HG02938 (cell line): ENCODE measurements at regions not wholly inside any gene's neighbourhood (a gene's known extent, or its start where the extent isn't known, plus 50 kb on each side); places are given as distances from the start of the nearest gene placed in this dataset.

Experiments used
- ATAC-seq: cut with Tn5 transposase; IDR thresholded peaks from one replicate; pipeline ENCODE4 v1.9.1; 2021; ENCODE audit warnings: mild to moderate bottlenecking, moderate library complexity; ENCODE audit not compliant: unreplicated experiment

GRCh38 chr2:60603533-60604190 lies 50.2 kb upstream of the BCL11A start:
- no peak for ATAC-seq

- ATAC-seq = no peak
Observed at GRCh38 chr2:60604486-60605064, 51.1 kb upstream of the BCL11A start.

GRCh38 chr2:60605866-60606265 lies 52.4 kb upstream of the BCL11A start:
- ATAC-seq = no peak

GRCh38 chr2:60608679-60609078 lies 55.2 kb upstream of the BCL11A start:
- no peak for ATAC-seq

GRCh38 chr2:60612033-60612432 lies 58.6 kb upstream of the BCL11A start:
- ATAC-seq = no peak

GRCh38 chr2:60614319-60614718 lies 60.9 kb upstream of the BCL11A start:
- no peak for ATAC-seq

GRCh38 chr2:60621688-60622429 lies 68.4 kb upstream of the BCL11A start:
- no peak for ATAC-seq

GRCh38 chr2:60623040-60623439 lies 69.6 kb upstream of the BCL11A start:
- no peak for ATAC-seq

- no peak for ATAC-seq
Observed at GRCh38 chr2:60627412-60627811, 74.0 kb upstream of the BCL11A start.

GRCh38 chr2:60628026-60628425 lies 74.6 kb upstream of the BCL11A start:
- no peak for ATAC-seq

GRCh38 chr2:60628615-60629304 lies 75.3 kb upstream of the BCL11A start:
- no peak for ATAC-seq

GRCh38 chr2:60629305-60629662 lies 75.8 kb upstream of the BCL11A start:
- no peak for ATAC-seq

GRCh38 chr2:60629801-60630385 lies 76.4 kb upstream of the BCL11A start:
- no peak for ATAC-seq

GRCh38 chr2:60633615-60634014 lies 80.2 kb upstream of the BCL11A start:
- ATAC-seq = no peak

GRCh38 chr2:60634438-60634837 lies 81.0 kb upstream of the BCL11A start:
- no peak for ATAC-seq

- peak; percentile 57 for ATAC-seq
Observed at GRCh38 chr2:60641811-60642788, 88.6 kb upstream of the BCL11A start.

- ATAC-seq = no peak
Observed at GRCh38 chr2:60643747-60644146, 90.3 kb upstream of the BCL11A start.

- no peak for ATAC-seq
Observed at GRCh38 chr2:60644951-60645350, 91.5 kb upstream of the BCL11A start.

GRCh38 chr2:60648191-60648590 lies 94.7 kb upstream of the BCL11A start:
- no peak for ATAC-seq

- no peak for ATAC-seq
Observed at GRCh38 chr2:60649721-60650120, 96.3 kb upstream of the BCL11A start.
